ENCODE measurements at regions not wholly inside any gene's neighbourhood (a gene's known extent, or its start where the extent isn't known, plus 50 kb on each side); places are given as distances from the start of the nearest gene placed in this dataset.
A peak's percentile ranks its signal among the peaks of the same experiment; 100 is the strongest.

- peak; percentile 88 for DNase-seq
Measured at GRCh38 chr1:217029281-217030157, 306.3 kb upstream of the ESRRG start.

DNA sequence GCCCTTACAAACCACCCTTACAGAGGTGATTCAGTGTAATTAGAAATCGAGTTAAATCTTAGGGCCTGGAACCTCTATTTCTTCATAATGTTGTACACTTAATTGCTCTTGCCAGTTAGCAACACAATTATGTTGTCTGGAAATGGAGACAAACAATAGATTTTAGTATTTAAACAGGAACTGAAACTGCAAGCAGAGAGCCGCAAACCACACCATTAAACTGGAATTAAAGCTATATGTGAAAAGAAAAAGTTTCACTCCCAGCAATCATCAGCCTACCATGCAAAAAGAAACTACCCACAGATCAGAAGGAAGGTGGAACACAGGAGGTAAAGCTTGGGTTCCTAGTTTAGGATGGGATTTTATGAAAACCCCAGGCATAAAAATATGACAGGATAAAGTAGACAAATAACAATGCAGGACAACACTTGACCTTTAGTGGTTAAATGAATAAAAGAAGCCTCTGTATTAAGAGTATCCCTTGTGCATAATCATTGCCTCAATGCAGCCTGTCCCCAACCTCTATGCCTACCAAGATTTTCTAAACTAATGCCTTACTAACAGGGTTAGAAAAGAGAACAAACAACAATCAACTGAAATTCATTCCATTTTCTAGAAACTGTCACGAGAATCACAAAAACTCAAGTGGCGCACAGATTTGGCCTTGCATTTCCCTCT is 304.3 kb upstream of the ESRRG start:
- DNase-seq = no peak

DNA sequence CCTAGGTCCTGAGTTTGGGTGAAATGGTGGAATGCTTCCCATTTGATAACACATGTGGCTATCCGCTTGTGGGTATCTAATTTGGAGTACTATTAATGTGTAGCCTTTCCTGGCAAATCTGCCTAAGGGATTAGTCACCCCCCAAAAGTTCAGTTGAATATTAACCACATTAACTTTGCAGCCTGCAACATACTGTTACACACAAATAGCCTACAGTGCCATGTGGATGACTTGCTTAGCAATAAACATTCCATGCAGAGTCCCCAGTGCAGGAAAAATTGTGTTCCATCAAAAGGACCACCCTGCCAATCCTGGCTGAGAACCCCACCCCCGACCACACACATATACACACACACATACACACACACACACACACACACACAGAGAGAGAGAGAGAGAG is 303.3 kb upstream of the ESRRG start:
- DNase-seq = peak; percentile 25

DNA sequence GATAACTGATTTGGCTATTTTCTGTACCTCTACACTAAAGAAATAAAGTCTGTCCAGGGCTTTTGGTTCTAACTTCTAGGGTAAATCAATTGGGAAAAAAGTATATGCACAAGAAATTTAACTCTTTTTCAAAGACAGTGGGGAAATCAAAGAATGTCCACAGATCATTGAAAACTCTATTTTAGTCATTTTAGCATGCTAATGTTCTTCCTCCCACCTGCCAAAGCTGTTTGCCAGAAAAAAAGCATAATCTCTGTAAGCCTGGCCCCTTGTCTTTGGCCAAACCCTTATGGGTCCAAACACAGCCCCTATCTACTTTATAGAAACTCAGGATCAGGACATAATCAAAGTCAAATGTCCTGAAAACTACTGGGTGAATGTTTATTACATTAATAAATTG is 302.2 kb upstream of the ESRRG start:
- DNase-seq = no peak

GRCh38 chr1:217024911-217025310 is 301.7 kb upstream of the ESRRG start:
- no peak for DNase-seq

GRCh38 chr1:217021956-217022355 is 298.7 kb upstream of the ESRRG start:
- no peak for DNase-seq

DNA sequence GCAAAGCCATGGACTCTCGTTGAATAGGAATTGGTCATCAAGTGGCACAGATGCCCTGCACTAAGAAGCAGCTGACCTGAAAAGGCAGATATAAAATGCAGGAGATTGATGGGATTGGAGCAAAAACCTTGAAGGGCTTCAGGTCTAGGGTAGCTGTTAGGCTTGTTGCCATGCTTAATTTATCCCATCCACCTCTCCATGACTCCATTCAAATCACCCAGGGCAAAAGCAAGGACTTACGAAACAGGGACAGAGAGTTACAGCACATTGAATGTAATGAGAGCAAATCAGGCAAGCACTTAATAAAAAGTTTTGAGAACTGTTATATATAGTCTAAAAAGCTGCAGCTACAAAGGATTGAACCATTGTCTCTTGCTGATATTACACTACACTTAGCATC is 298.2 kb upstream of the ESRRG start:
- DNase-seq = no peak

DNA sequence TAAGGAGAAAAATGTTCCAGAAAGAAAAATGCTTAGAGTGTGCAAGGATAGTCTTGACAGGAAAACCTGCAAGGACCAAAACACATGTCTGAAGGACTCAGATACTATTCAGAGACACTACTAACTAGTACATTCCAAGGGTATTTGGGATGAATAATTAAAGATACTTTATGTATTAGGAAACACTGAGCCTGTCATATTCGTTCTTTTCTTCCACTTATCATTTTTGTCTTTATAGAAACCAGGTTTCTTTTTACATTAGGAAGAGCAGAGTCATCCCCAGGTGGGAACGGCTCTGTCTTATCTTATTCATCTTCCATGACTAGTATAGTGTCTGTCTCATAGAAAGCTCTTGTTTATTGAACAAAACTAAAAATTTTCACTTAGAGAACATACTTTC is 296.2 kb upstream of the ESRRG start:
- DNase-seq = no peak

- DNase-seq = no peak
Measured at GRCh38 chr1:217018648-217019047, 295.4 kb upstream of the ESRRG start.

- no peak for DNase-seq
Measured at GRCh38 chr1:217017165-217017564, 293.9 kb upstream of the ESRRG start.

- DNase-seq = no peak
Measured at GRCh38 chr1:217014066-217014465, 290.8 kb upstream of the ESRRG start.

DNA sequence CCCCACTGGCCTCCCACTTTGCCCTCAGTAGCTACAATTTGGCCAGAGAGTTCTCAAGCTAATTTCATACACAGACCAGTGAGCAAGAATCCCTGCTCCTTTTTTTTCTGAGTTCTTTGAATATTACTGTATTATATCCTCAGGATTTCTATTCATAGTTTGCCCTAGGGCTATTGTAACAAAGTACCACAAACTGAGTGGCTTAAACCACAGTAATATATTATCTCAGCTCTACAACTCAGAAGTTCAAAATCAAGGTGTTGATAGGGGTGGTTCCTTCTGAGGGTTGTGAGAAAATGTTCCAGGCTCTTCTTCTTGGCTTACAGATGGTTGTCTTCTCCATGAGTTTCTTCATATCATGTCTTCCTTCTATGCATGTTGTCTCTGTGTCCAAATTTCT is 289.4 kb upstream of the ESRRG start:
- no peak for DNase-seq

- DNase-seq = no peak
Measured at GRCh38 chr1:217011097-217011496, 287.9 kb upstream of the ESRRG start.

DNA sequence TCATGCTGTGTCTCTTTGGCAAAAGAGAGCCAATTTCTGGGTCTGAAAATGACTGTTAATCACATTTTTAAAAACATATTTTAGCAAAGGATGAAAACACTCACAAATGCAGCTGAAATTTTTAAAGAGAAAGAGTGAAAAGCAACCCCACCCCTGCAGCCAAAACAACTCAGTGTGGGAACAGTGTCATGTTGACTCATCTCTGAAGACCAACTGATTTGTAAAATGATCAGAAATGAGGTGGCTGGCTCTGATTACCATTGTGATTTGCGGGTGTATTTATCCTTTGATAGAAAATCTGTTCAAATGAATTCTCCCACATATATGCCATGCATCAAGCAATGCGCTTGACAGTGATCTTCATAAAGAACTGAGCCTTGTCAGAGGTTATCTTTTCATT is 287.0 kb upstream of the ESRRG start:
- DNase-seq = no peak

DNA sequence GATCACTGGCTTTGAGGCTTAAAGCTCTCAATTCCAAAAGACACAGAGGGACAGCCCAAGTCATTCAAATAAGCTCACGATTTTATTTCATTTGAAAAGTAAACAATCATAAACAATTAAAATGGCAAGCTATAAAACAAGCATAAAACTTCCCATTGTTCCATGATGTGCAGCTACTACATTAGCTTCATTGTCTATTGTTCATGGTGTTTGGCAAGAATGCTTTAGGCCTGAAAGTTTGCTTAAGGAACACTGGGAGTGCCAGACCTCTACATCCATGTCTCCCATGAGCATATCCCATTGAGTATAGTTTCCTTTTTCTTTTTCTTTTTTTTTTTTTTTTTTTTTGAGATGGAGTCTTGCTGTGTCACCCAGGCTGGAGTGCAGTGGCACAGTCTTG is 286.1 kb upstream of the ESRRG start:
- DNase-seq = no peak

GRCh38 chr1:217004776-217005436 is 281.7 kb upstream of the ESRRG start:
- DNase-seq = no peak

GRCh38 chr1:217003355-217003754 is 280.1 kb upstream of the ESRRG start:
- DNase-seq = no peak

DNA sequence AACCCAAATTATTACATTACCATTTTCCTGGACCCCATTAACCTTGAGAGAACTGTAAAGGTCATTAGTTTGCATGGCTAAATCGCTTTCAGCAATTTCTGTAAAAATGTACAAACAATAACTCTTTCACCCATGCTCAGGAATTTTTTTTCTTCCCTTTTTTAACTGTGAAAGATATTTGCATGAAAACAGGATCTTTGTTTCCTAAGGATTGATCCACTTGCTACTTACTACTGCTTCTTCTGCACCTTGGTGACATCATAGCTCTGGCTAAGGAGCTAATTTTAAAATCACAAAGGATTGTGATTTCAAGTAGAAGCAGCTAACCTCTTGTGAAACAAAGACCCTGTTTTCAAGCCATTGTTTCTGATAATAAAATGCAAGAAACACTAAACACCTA is 274.6 kb upstream of the ESRRG start:
- DNase-seq = no peak

- no peak for DNase-seq
Measured at GRCh38 chr1:216997069-216997468, 273.8 kb upstream of the ESRRG start.

DNA sequence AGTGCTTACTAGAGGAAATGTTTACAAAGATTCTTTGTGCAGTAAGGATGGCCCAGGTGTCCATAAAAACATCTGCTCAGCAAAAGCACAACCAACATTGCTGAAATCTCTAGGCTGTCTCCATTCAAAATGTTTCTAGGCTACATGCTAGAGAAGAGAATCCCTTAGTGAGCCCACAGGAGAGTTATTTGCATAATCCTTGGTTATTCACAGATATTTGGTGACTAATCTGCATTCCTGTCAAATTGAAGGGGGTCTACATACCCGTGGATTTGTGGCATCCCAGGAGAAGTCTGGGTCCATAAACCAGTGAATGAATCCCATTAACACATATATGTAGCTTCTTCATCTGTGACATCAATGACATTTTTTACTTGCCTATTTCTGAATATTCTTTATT is 261.3 kb upstream of the ESRRG start:
- DNase-seq = no peak

DNA sequence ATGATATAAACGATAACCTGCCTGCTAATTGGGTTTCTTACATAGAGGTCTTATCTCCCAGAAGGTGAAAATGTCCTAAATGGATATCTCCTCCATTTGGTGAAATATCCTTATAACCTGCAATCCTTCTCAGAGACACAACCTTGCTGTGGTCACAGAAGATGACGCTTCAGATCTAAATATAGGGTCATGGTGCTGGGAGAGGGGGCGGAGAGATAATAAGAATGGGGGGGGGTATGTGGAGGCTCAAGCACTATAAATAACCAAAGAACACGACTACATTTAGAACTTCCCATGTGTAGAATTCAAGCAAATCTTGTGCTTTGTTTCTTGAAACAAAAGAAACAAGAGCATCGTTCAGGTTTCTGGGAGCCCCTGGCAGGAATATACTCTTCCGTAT is 260.6 kb upstream of the ESRRG start:
- no peak for DNase-seq

GRCh38 chr1:216961516-216961915 is 238.3 kb upstream of the ESRRG start:
- no peak for DNase-seq

- peak; percentile 26 for DNase-seq
Measured at GRCh38 chr1:216960716-216961115, 237.5 kb upstream of the ESRRG start.

DNA sequence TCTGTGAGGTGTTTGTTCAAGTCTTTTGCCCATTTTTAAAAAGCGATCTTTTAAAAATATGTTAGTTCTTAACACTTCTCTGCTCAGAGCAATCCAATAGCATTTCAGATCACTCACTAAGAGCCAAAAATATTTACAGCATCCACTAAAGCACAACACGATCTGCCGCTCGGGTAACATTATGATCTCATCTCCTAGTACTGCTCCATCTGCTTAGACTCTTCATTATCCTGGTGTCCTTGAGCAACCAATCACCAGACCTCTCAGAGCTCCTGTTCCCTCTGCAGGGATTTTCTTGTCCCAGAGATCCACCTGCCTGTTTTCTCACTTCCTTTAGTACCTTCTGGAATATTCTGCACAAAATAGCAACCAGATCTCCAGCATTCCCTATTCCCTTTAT is 235.3 kb upstream of the ESRRG start:
- DNase-seq = no peak
